IPS DF 6.9 (cell line): ENCODE measurements at regions not wholly inside any gene's neighbourhood (a gene's known extent, or its start where the extent isn't known, plus 50 kb on each side); places are given as distances from the start of the nearest gene placed in this dataset.
"Not testable (repeated sequence)": the region's sequence is repeated elsewhere in the genome, so short reads cannot be mapped to it uniquely, and the experiment has no call there.

Experiments used
- DNase-seq: peaks from one replicate; pipeline ENCODE4 v3.0.0-alpha.2; 2013; ENCODE audit warnings: low read depth, low spot score
- H3K27ac ChIP-seq: one replicate; pipeline ENCODE4 v1.5.1; 2013; ENCODE audit warnings: low read length, control low read depth
- H3K27me3 ChIP-seq: 2 replicates; pipeline ENCODE4 v1.6.1; 2013; ENCODE audit warnings: mild to moderate bottlenecking, low read length; ENCODE audit not compliant: control insufficient read depth, insufficient read depth
- H3K36me3 ChIP-seq: 2 replicates; pipeline ENCODE4 v1.6.1; 2013; ENCODE audit warnings: low read length; ENCODE audit not compliant: control insufficient read depth, insufficient read depth
- H3K4me1 ChIP-seq: 2 replicates; pipeline ENCODE4 v1.6.1; 2013; ENCODE audit warnings: low read length; ENCODE audit not compliant: control insufficient read depth, insufficient read depth
- H3K4me3 ChIP-seq: 2 replicates; pipeline ENCODE4 v1.5.1; 2013; ENCODE audit warnings: mild to moderate bottlenecking, low read length
- H3K9me3 ChIP-seq: 2 replicates; pipeline ENCODE4 v1.6.1; 2013; ENCODE audit warnings: low read length, inconsistent platforms; ENCODE audit not compliant: control insufficient read depth, insufficient read depth
- WGBS: extraction: QIAGEN DNeasy Blood & Tissue Kit; methylation state at CpG from one replicate; pipeline ENCODE4 v1.1.7; 2013; ENCODE audit warnings: mixed read lengths, missing lambda C conversion rate; ENCODE audit not compliant: insufficient read length, insufficient coverage; 5-methylcytosine and 5-hydroxymethylcytosine counted together

GRCh38 chr9:62837254-62837911 lies 1647.5 kb downstream of the SPATA31A7 start:
- DNase-seq, H3K36me3 ChIP-seq, H3K27ac ChIP-seq, H3K4me3 ChIP-seq, H3K4me1 ChIP-seq, H3K9me3 ChIP-seq: not testable (repeated sequence)
- WGBS: no CpG with 5 or more reads among the region's 50 CpGs
- peaks cover 18% of the 10 kb centered on the region for H3K27me3 ChIP-seq

- H3K36me3 ChIP-seq, H3K4me3 ChIP-seq, H3K4me1 ChIP-seq, H3K9me3 ChIP-seq, H3K27ac ChIP-seq: not testable (repeated sequence)
- peak; percentile 27 for DNase-seq
- peaks cover 23% of the 10 kb centered on the region for H3K27me3 ChIP-seq
- no CpG with 5 or more reads among the region's 60 CpGs for WGBS
Measured at GRCh38 chr9:62838024-62838718, 1648.3 kb downstream of the SPATA31A7 start.

- no CpG with 5 or more reads among the region's 2 CpGs for WGBS
- not testable (repeated sequence) for H3K9me3 ChIP-seq, H3K4me3 ChIP-seq, H3K27ac ChIP-seq, H3K4me1 ChIP-seq, DNase-seq, H3K36me3 ChIP-seq
- peaks cover 24% of the 10 kb centered on the region for H3K27me3 ChIP-seq
Measured at GRCh38 chr9:62839168-62839567, 1649.3 kb downstream of the SPATA31A7 start.

GRCh38 chr9:62843145-62843544 lies 1653.3 kb downstream of the SPATA31A7 start:
- WGBS: no CpG with 5 or more reads among the region's 9 CpGs
- H3K27me3 ChIP-seq: peaks cover 19% of the 10 kb centered on the region
- H3K4me1 ChIP-seq, DNase-seq, H3K36me3 ChIP-seq, H3K27ac ChIP-seq, H3K4me3 ChIP-seq, H3K9me3 ChIP-seq: not testable (repeated sequence)

GRCh38 chr9:62843706-62844290 lies 1654.0 kb downstream of the SPATA31A7 start:
- H3K27ac ChIP-seq, H3K4me1 ChIP-seq, H3K4me3 ChIP-seq, H3K9me3 ChIP-seq, H3K36me3 ChIP-seq, DNase-seq: not testable (repeated sequence)
- no CpG with 5 or more reads among the region's 15 CpGs for WGBS
- H3K27me3 ChIP-seq: peaks cover 15% of the 10 kb centered on the region

- no CpG with 5 or more reads among the region's 27 CpGs for WGBS
Measured at GRCh38 chr9:62844681-62845185, 1654.9 kb downstream of the SPATA31A7 start.

GRCh38 chr9:62848258-62848657 lies 1658.4 kb downstream of the SPATA31A7 start:
- not testable (repeated sequence) for H3K4me3 ChIP-seq, DNase-seq, H3K27ac ChIP-seq, H3K9me3 ChIP-seq, H3K4me1 ChIP-seq, H3K27me3 ChIP-seq, H3K36me3 ChIP-seq
- no CpG with 5 or more reads among the region's 2 CpGs for WGBS

More at GRCh38 chr9:62844681-62845185, 1654.9 kb downstream of the SPATA31A7 start:
- not testable (repeated sequence) for H3K4me1 ChIP-seq, DNase-seq, H3K4me3 ChIP-seq, H3K36me3 ChIP-seq, H3K27ac ChIP-seq, H3K9me3 ChIP-seq
- peaks cover 15% of the 10 kb centered on the region for H3K27me3 ChIP-seq

GRCh38 chr9:62849991-62850390 lies 1660.2 kb downstream of the SPATA31A7 start:
- H3K36me3 ChIP-seq, H3K9me3 ChIP-seq: not testable (repeated sequence)
- no CpG with 5 or more reads among the region's 17 CpGs for WGBS

GRCh38 chr9:62857280-62857679 lies 1667.4 kb downstream of the SPATA31A7 start:
- H3K4me1 ChIP-seq, H3K4me3 ChIP-seq, H3K27ac ChIP-seq, H3K9me3 ChIP-seq, H3K36me3 ChIP-seq, DNase-seq: not testable (repeated sequence)
- H3K27me3 ChIP-seq: peaks cover 16% of the 10 kb centered on the region; the same call in 1 of the 2 replicates
- no CpG with 5 or more reads among the region's 12 CpGs for WGBS

More at GRCh38 chr9:62849991-62850390, 1660.2 kb downstream of the SPATA31A7 start:
- not testable (repeated sequence) for DNase-seq, H3K4me1 ChIP-seq, H3K27ac ChIP-seq, H3K27me3 ChIP-seq, H3K4me3 ChIP-seq

GRCh38 chr9:62858240-62858639 lies 1668.4 kb downstream of the SPATA31A7 start:
- peaks cover 15% of the 10 kb centered on the region; the same call in 1 of the 2 replicates for H3K27me3 ChIP-seq
- WGBS: no CpG with 5 or more reads among the region's 1 CpG

More at GRCh38 chr9:62858240-62858639, 1668.4 kb downstream of the SPATA31A7 start:
- H3K4me3 ChIP-seq, H3K9me3 ChIP-seq, H3K27ac ChIP-seq, H3K36me3 ChIP-seq, H3K4me1 ChIP-seq, DNase-seq: not testable (repeated sequence)
